ENCODE measurements at regions not wholly inside any gene's neighbourhood (a gene's known extent, or its start where the extent isn't known, plus 50 kb on each side); places are given as distances from the start of the nearest gene placed in this dataset.

DNA sequence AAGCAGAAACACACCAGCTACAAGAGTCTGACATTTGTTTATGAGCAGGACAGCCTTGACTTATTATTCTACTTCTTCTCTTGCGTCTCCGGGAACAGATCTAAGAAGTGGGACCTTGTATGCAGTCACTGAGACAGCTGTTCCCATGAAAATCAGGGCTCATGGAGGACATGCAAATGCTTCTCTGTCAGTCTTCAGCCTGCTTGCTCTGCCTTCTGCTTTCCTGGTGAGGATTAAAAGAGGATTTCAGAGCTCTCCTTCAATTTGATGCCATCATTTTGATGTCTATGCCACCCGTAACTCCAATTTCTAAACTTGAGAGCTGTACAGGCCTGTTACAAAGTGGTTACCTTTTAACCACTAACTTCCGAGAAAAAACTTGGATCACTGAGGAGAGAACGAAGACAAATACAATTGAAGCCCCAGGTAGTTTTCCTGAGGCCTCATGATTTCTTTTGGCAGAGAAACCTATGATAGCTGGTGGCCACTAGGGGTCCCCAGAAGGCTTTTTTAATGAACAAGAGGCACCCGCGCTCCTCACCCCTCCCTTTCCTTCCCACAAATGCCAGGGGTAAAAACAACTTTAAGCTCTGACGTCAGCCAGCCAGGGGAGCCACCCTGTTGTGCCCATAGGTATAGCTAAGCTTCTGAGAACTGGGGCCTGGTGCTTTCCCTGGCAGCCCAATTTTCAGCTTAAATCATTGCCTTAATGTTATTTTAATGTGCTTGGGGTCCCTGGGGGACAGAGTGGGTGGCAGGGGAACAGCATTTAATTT is 97.0 kb downstream of the DDIT4L start:
- H3K9me3 ChIP-seq (replicated peaks; ENCODE audit: control insufficient read depth, insufficient read depth, low read length), result no peaks in the 10 kb centered on the region
- TF ChIP-seq POLR2AphosphoS5 (IDR thresholded peaks at IDR 0.05; ENCODE audit: insufficient read depth, low read depth, low read length), result no peak
- TF ChIP-seq, protein P1, sequence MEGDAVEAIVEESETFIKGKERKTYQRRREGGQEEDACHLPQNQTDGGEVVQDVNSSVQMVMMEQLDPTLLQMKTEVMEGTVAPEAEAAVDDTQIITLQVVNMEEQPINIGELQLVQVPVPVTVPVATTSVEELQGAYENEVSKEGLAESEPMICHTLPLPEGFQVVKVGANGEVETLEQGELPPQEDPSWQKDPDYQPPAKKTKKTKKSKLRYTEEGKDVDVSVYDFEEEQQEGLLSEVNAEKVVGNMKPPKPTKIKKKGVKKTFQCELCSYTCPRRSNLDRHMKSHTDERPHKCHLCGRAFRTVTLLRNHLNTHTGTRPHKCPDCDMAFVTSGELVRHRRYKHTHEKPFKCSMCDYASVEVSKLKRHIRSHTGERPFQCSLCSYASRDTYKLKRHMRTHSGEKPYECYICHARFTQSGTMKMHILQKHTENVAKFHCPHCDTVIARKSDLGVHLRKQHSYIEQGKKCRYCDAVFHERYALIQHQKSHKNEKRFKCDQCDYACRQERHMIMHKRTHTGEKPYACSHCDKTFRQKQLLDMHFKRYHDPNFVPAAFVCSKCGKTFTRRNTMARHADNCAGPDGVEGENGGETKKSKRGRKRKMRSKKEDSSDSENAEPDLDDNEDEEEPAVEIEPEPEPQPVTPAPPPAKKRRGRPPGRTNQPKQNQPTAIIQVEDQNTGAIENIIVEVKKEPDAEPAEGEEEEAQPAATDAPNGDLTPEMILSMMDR (IDR thresholded peaks at IDR 0.05; ENCODE audit: extremely low read depth in 1 of 2, insufficient read depth in 1 of 2, low read depth in 1 of 2, low read length in 2 of 2), result peak; percentile 76 to 85
- TF ChIP-seq MYC (IDR thresholded peaks at IDR 0.05; ENCODE audit: low read depth, low read length), result no peak
- peak overlapping the region; percentile 84 for H2AFZ ChIP-seq (ENCODE audit: low read depth, low read length)
- dilution Hi-C loops (cut with MboI; ENCODE audit: extremely low pct_ligation_motif_present, low sequenced_read_pairs), result no loop called here
- no peaks in the 10 kb centered on the region for H3K36me3 ChIP-seq (ENCODE audit: control insufficient read depth in 2 of 2, extremely low read depth in 1 of 2, insufficient read depth in 2 of 2, low read length in 2 of 2)
- ChIA-PET CTCF (interaction anchor here (0.5 to 2.3 kb wide), 53 partner anchors 8 to 1638 kb away, joined by 3 to 25 read pairs (median 4); partner anchors contain the start of gene LAMTOR3), POLR2A (no interaction called here)
- H3K79me2 ChIP-seq (ENCODE audit: control insufficient read depth, insufficient read depth, low read length), result no peaks in the 10 kb centered on the region
- peaks cover 3% of the 10 kb centered on the region for H3K4me1 ChIP-seq (ENCODE audit: control insufficient read depth, extremely low read depth, insufficient read depth, low read length)
- FAIRE-seq, result peak; percentile 76
- peak overlapping the region; percentile 53 for H3K27ac ChIP-seq (ENCODE audit: insufficient read depth, low read depth, low read length)
- no TSS peak for BruUV-seq (replicated peaks)
- intact Hi-C loops (cut with micrococcal nuclease), result loop anchor here (1.0 to 10.0 kb wide), 5 partner anchors 328 to 1637 kb away; partner anchors contain the start of gene EMCN
- H3K9me1 ChIP-seq (replicated peaks; ENCODE audit: control insufficient read depth, extremely low read depth, insufficient read depth, low read length), result no peaks in the 10 kb centered on the region
- H3K4me3 ChIP-seq (replicated peaks in 1 of 3; ENCODE audit: insufficient read depth in 1 of 3, low read depth in 1 of 3, low read length in 3 of 3), result no peak overlapping the region
- H3K4me2 ChIP-seq (ENCODE audit: insufficient read depth, low read length), result no peak overlapping the region
- no peaks in the 10 kb centered on the region for H3K27me3 ChIP-seq (ENCODE audit: control insufficient read depth in 2 of 2, insufficient read depth in 2 of 2, low read length in 2 of 2)
- H3K9ac ChIP-seq (replicated peaks; ENCODE audit: extremely low read depth, insufficient read depth, low read length), result no peak overlapping the region
- no peaks in the 10 kb centered on the region for H4K20me1 ChIP-seq (replicated peaks; ENCODE audit: control insufficient read depth, extremely low read depth, insufficient read depth, low read length)
- peak; percentile 89 for DNase-seq (ENCODE audit: low read depth, low spot score)

GRCh38 chr4:100087743-100088142 is 102.5 kb downstream of the DDIT4L start:
- intact Hi-C loops (cut with micrococcal nuclease), result no loop called here
- H2AFZ ChIP-seq (ENCODE audit: low read depth, low read length), result no peak overlapping the region
- H3K4me1 ChIP-seq (ENCODE audit: control insufficient read depth, extremely low read depth, insufficient read depth, low read length), result no peaks in the 10 kb centered on the region
- H3K4me3 ChIP-seq (replicated peaks in 1 of 3; ENCODE audit: insufficient read depth in 1 of 3, low read depth in 1 of 3, low read length in 3 of 3), result no peak overlapping the region
- H3K36me3 ChIP-seq (ENCODE audit: control insufficient read depth in 2 of 2, extremely low read depth in 1 of 2, insufficient read depth in 2 of 2, low read length in 2 of 2), result no peaks in the 10 kb centered on the region
- H3K27me3 ChIP-seq (ENCODE audit: control insufficient read depth in 2 of 2, insufficient read depth in 2 of 2, low read length in 2 of 2), result no peaks in the 10 kb centered on the region
- no TSS peak for BruUV-seq (replicated peaks)
- ChIA-PET CTCF (no interaction called here), POLR2A (no interaction called here)
- no peaks in the 10 kb centered on the region for H3K9me3 ChIP-seq (replicated peaks; ENCODE audit: control insufficient read depth, insufficient read depth, low read length)
- H3K4me2 ChIP-seq (ENCODE audit: insufficient read depth, low read length), result no peak overlapping the region
- FAIRE-seq, result no peak
- H3K27ac ChIP-seq (ENCODE audit: insufficient read depth, low read depth, low read length), result no peak overlapping the region
- dilution Hi-C loops (cut with MboI; ENCODE audit: extremely low pct_ligation_motif_present, low sequenced_read_pairs), result no loop called here
- no peaks in the 10 kb centered on the region for H3K9me1 ChIP-seq (replicated peaks; ENCODE audit: control insufficient read depth, extremely low read depth, insufficient read depth, low read length)
- H3K79me2 ChIP-seq (ENCODE audit: control insufficient read depth, insufficient read depth, low read length), result no peaks in the 10 kb centered on the region
- no peak for TF ChIP-seq POLR2AphosphoS5 (IDR thresholded peaks at IDR 0.05; ENCODE audit: insufficient read depth, low read depth, low read length)
- no peak for TF ChIP-seq FOS (IDR thresholded peaks at IDR 0.05; ENCODE audit: borderline replicate concordance, insufficient read depth, low read length)
- no peak for TF ChIP-seq MYC (IDR thresholded peaks at IDR 0.05; ENCODE audit: low read depth, low read length)
- no peak for TF ChIP-seq MAX (IDR thresholded peaks at IDR 0.05; ENCODE audit: insufficient read depth, insufficient read length)
- TF ChIP-seq POLR2A (IDR thresholded peaks at IDR 0.05; ENCODE audit: low read depth, low read length), result no peak
- TF ChIP-seq, protein P1 (IDR thresholded peaks at IDR 0.05; ENCODE audit: extremely low read depth in 1 of 2, insufficient read depth in 1 of 2, low read depth in 1 of 2, low read length in 2 of 2), result no peak
- TF ChIP-seq EZH2 (IDR thresholded peaks at IDR 0.05; ENCODE audit: borderline replicate concordance, low read depth, low read length, severe bottlenecking), result no peak
- no peak for TF ChIP-seq JUN (IDR thresholded peaks at IDR 0.05; ENCODE audit: borderline replicate concordance, insufficient read depth, insufficient read length, low read depth)
- TF ChIP-seq GATA2 (IDR thresholded peaks at IDR 0.05; ENCODE audit: insufficient read depth, insufficient read length, low read depth, low read length), result no peak
- no peak for DNase-seq (ENCODE audit: low read depth, low spot score)
- no peak overlapping the region for H3K9ac ChIP-seq (replicated peaks; ENCODE audit: extremely low read depth, insufficient read depth, low read length)
- no peaks in the 10 kb centered on the region for H4K20me1 ChIP-seq (replicated peaks; ENCODE audit: control insufficient read depth, extremely low read depth, insufficient read depth, low read length)
